ENCODE measurements at regions not wholly inside any gene's neighbourhood (a gene's known extent, or its start where the extent isn't known, plus 50 kb on each side); places are given as distances from the start of the nearest gene placed in this dataset.

GRCh38 chrX:137743414-137743813 lies 177.5 kb downstream of the ZIC3 start:
- Histone ChIP-seq H3K4me2 (ENCODE audit: control insufficient read depth, insufficient read depth) (no peak overlapping the region), H3K9me3 (replicated peaks; ENCODE audit: control insufficient read depth, insufficient read depth, low read length) (no peaks in the 10 kb centered on the region), H4K20me1 (ENCODE audit: control insufficient read depth, insufficient read depth) (no peaks in the 10 kb centered on the region), H3K9ac (ENCODE audit: control insufficient read depth, insufficient read depth, low read length) (no peak overlapping the region), H3K4me3 (no peak overlapping the region), H3K36me3 (ENCODE audit: control insufficient read depth in 2 of 2, insufficient read depth in 2 of 2, low read length in 1 of 2) (no peaks in the 10 kb centered on the region), H3K79me2 (ENCODE audit: control insufficient read depth, insufficient read depth, low read length) (no peaks in the 10 kb centered on the region), H3K27ac (ENCODE audit: control insufficient read depth, insufficient read depth) (no peak overlapping the region), H3K27me3 (replicated peaks in 1 of 2; ENCODE audit: control insufficient read depth in 2 of 2, insufficient read depth in 2 of 2, low read length in 1 of 2) (no peaks in the 10 kb centered on the region), H2AFZ (ENCODE audit: control insufficient read depth, low read depth, low read length) (no peak overlapping the region), H3K4me1 (ENCODE audit: control insufficient read depth, insufficient read depth, low read length) (no peaks in the 10 kb centered on the region)
- no peak for TF ChIP-seq SREBF2 (IDR thresholded peaks at IDR 0.05; ENCODE audit: low read length)
- no peak for TF ChIP-seq ZNF207 (IDR thresholded peaks at IDR 0.05; ENCODE audit: borderline replicate concordance)
- TF ChIP-seq ZBTB11 (CRISPR knock-in tag; IDR thresholded peaks at IDR 0.05) = no peak
- no peak for TF ChIP-seq KDM1A (IDR thresholded peaks at IDR 0.05; ENCODE audit: borderline replicate concordance)
- TF ChIP-seq RCOR1 (conservative IDR thresholded peaks at IDR 0.05; ENCODE audit: low read depth, low read length) = no peak
- no peak for TF ChIP-seq PML (IDR thresholded peaks at IDR 0.05; ENCODE audit: low read length)
- TF ChIP-seq GATAD2B (conservative IDR thresholded peaks at IDR 0.05; ENCODE audit: low read depth) = no peak
- no peak for TF ChIP-seq ZBTB4 (CRISPR knock-in tag; IDR thresholded peaks at IDR 0.05)
- TF ChIP-seq CEBPZ (IDR thresholded peaks at IDR 0.05; ENCODE audit: low read depth, low read length) = no peak
- intact Hi-C loops (cut with micrococcal nuclease; ENCODE audit: unreplicated experiment) = no loop called here
- no peak for FAIRE-seq
- ATAC-seq = no peak
- no peak for DNase-seq (ENCODE audit: low read depth, low spot score)
- 0% methylated on average over 1 of the region's 1 CpG for WGBS (ENCODE audit: insufficient coverage, insufficient replicate concordance, low lambda C conversion rate, missing lambda C conversion rate)
- no TSS peak for BruUV-seq (replicated peaks)
- POLR2A ChIA-PET = no interaction called here
- RAD21 ChIA-PET (ENCODE audit: unreplicated experiment) = no interaction called here
- in situ Hi-C loops (cut with MboI) = no loop called here
- SMC1A ChIA-PET (ENCODE audit: uncharacterized antibody, unreplicated experiment) = interaction anchor here (0.6 kb wide), 1 partner anchor 16 kb away, joined by 4 read pairs; no protein-coding TSS in a partner anchor
- CTCF ChIA-PET = no interaction called here

All from GM12878 (cell line).